CD4-positive, alpha-beta T cell treated with Interleukin-17A for 1 hour (primary cell): ENCODE measurements at regions not wholly inside any gene's neighbourhood (a gene's known extent, or its start where the extent isn't known, plus 50 kb on each side); places are given as distances from the start of the nearest gene placed in this dataset.

Experiments used
- DNase-seq: peaks from one replicate; pipeline ENCODE4 v3.0.0-alpha.2; 2020

DNA sequence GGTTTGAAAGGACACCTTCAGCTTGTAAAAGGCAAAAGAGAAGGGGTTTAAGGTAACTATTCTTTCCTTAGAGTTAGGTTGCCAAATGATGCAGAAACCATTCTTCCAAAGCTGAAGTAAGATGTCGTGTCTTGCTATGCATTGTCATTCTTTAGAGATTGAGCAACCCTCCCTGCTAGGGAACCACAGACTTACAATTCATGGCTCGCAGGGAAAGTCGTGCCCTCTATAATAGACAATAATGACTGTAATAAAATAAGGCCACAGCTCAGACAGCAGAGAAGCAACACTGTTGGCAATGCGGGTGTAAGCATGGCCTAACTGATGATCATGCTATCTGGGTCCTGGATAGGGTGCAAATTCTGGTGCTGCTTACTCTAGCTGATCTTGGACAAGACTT lies 129.6 kb upstream of the CDH13 start:
- no peak for DNase-seq

DNA sequence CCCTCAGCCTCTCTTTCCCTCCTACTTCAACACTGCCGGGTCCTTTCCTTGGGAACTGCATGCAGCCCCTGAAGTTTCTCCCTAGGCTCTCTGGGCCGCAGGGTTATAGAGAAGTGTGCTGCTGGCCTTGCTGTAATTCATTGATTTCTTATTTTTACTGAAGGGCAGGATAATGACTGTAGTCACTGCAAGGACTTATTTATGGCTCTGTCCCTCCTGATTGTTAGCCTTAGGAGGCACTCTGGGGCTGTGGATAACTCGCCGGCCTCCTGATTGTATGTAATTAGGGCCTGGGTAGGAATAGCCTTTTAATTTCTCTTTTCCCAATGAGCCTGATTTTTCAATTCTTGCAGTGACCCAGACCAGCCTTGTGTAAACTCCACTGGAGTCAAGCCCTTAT lies 138.3 kb upstream of the CDH13 start:
- DNase-seq, result no peak

DNA sequence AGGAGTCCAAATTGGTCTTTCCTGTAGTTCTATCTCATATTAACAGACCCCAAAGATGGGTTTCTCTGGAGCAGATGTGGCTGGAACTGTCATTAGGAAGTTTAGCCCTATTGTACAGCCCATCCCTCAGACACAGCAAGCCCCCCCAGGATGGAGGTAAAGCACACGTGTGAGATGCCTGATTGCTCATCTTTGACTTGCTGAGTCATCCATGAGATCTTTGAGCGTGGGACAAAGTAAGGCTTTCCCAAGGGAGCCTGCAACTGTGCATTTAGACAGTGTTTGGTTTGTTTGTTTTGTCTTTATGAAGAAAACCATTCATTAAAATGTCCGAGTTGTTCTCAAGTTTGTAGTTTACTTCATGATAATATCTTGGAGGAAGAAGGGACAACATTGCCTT lies 145.3 kb upstream of the CDH13 start:
- no peak for DNase-seq

DNA sequence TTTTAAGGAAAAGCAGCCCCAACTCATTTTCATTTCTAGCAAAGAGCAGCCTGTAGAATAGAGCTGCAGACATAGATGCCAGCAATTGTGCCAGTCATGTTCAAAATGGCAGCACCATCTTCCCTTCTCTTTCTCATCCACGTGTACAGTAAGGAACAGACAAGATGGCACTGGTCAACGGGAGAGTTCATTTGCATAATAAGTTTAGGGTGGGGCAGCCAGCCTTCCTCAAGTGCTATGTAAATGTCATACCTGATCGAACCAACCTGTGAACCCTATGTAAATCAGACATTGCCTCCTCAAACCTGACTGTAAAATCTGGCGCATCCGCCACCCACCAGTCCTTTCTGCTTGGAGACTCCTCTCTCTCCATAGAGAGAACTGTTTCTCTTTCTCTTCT lies 150.0 kb upstream of the CDH13 start:
- no peak for DNase-seq

DNA sequence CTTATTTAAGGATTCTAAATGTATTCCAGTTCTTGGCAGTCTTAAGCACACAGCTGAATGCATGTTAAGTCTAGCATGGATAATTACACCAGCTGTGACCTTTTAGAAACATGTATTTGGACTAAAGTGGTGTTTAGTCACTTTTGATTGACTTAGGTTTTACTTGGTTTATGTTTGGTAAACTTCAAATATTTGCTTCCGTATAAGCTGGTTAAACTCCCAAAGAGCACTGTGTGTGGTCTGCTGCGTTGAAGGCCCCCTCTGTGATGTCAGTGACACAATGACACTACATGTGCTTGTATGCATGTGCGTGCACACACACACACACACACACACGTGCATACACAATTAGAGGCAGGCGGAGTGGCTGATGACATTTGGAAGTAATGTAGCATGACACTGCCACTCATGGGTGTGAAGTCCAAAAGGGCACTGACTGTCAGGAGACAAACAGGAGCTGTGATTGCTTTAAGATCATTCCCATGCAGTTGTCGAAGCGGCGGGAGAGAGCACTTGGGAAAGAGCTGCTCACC lies 156.1 kb upstream of the CDH13 start:
- DNase-seq, result no peak

DNA sequence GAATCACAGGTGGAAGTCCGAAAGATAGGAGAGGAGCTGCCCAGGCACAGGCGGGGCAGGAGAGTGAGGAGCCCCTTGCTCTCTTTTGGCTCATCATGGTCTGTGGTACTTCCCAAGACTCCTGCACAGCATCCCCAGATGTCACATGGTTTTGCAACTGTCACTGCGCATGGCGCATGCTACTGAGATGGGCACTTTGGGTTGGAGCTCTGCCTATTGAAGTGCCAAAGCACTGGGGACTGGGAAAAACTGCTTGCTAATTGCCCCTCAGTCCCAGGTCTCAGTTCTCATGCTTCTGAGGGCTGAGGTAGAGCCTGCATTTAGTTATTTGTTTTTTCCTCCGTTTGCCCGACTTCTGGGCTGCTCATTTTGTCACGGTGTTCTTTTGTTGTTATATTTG lies 156.8 kb upstream of the CDH13 start:
- DNase-seq, result no peak

DNA sequence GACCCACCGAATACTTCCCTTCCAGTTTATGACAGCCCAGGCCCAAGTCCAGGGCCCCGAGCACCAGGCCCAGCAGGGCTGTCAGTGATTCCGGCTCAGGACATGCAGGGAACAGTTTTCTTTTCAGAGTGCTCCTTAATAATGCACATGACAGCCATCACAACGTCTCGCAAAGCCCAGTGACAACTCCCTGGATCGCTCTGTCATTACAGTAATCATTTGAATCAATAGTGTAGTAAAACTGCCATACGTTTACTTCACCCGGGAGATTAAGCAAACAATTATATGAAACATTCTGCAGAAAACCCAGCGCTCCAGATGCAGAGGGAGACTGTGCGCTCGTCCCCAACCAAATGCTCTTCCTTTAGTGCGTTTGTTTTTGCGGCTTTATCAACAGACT lies 162.6 kb upstream of the CDH13 start:
- no peak for DNase-seq

DNA sequence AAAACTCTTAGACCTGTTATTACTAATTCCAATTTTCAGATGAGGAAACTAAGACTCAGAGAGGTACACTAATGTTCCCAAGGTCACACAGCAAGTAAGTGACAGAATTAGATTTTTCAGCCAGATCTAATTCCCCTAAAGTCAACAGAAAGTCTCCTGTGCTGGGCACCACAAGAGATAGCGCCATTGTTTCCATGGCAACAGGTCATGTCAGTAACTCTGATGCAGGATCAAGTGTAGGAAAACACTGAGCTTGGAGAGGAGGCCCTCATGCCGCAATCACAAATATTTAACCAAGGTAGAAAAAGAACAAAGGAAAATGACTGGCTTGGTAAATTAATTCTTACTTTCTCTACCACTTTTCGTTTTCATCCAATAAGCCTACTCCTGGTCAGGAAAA lies 166.0 kb upstream of the CDH13 start:
- no peak for DNase-seq

DNA sequence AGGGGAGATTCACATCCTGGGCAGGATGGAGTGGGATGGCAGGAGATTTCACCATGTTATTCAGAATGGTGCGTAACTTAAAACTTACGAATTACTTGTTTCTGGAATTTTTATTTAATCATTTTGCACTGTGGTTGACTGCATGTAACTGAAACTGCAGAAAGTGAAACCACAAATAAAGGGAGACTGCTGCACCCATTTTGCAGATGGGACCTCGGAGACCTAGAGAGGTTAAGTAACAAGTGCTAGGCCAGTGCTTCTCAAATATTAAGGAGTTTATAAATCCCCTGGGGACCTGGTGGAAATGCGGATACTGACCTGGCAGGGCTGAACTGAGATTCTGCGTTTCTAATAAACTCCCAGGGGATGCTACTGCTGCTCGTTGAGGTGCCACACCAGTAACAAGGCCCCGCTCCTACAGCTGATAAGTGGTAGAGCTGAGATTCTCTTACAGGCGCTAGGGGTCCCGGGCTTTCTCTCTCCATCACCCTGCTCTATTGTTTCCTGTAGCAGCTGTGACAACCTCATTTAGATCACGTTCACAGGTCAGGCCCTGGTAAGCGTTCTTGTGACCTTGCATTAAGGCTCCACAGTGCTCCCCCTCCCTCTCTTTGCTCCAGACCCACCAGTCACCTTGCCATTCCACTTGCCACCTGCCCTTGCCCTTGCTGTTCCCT lies 167.1 kb upstream of the CDH13 start:
- DNase-seq, result no peak

DNA sequence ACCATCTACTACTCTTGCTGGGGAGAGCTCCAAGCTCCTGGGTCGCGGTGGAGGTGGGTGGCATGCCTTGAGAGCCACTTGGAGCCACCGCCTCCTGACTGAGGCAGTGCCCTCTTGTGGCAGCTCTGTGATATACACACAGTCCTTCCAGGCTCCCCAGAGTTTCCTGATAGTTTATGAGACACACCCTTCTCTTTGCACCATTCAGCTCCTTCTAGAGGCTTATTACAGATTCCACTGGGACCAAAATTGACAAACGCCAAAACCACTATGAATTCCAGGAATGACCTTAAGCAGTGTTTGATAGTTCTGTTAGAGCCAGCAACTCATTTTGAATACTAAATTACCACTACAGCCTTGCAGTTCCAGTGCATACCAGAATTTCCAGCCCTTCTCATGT lies 170.1 kb upstream of the CDH13 start:
- peak; percentile 44 for DNase-seq

DNA sequence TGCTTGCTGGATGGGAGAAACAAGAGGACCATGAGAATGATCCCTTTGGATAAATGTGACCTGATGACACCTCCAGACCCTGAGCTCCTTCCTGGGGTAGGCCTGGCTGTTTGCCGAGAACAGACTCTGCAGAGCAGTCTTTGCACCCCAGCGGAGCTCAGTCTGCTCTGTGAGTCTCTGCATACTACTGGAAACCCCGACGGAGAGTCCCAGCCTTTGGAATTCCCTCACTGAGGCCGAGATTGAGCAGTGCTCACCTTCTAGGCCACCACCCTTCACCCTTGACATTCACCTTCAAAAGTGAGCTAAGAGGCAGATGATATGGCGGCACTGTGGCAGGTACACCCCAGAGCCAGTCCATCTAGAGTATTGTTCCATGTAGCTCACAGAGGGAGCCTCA lies 172.2 kb upstream of the CDH13 start:
- DNase-seq, result no peak

DNA sequence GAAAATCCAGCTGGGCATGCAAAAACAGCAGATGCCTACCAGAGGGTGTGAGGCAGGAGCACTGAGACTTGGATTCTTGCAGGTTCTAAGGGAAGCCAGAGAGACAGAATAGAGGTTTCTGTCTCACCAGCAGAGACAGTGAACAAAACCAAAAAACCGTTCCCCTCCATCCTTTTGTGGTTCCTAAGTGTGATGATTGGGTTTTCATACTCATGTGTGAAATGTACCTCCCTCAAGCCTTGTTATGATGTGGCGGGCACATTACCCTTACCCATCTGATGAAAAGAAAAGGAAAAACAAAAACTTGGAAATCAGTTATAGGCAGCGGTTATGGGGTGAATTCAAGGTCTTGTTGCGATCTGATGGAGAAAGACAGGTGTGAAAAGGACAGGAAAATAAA lies 172.6 kb upstream of the CDH13 start:
- no peak for DNase-seq

DNA sequence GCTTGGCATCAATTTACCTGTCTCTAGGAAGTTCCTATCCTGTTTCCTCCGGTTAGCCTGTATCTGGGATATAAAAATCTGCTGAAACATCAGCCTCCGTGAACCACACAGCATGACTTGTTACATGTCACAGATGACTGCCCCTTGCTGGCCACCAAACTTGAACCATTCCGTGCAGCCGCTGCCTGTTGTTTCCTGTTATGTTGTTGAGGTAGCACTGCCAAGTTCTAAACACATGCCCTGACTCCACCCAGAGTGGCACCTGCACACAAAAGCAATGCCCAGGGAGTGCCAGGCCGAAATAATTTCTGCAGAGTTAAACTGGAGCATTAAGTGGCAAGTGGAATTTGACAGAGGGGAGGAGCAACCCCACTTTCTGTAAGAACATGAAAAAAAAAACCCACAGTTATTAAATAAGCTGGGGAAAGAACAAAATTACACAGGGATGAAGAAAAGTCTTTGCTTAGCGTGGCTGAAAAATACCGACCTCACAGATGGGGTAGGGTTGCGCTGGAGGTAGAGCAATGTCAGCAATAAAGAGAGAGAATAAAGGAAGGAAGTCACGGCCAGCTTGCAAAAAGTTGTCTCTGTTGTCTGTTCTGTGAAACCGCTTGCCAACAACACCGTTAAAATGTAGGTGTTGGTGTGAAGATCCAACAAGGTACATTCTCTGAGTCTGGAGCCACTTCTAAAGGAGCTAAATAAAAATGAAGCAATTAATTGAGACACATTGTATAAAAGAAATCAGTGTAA lies 174.6 kb upstream of the CDH13 start:
- DNase-seq, result peak; percentile 32

DNA sequence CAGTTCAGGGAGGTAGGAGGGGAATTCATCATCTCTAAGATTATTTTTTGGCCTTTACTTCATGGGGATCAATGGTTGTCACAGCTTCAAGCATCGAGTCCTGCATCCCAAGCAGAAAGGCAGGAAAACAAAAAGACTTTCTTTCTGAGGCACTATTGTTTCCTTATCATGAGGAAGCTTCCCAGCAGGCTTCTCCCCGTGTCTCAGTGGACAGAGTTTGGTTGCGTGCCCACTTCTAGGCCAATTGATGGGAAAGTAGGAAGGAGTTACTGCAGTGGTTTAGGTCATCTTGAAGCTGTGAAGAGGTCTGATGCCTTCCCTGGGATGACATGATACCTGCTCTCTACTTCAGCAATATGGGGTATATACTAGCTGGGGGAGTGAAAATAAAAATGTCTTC lies 175.3 kb upstream of the CDH13 start:
- DNase-seq, result no peak

DNA sequence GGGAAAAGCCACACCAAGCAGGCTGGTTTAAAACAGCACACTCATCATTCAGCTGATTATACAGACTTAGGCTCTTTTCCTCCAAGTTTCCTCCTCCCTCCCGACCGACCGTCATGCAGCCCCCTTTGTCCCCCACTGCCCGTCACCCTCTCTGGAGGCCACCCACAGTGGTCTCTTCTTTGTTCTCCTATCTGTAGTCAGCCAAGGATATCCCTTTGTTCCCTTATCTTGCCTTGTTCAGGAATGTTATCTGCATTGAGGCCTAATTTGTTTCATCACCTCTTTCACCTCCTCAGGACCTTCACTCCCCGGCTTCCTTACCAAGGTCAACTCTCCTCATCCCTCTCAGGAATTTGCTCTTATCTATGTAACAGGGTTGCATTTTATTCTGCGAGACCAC lies 186.4 kb upstream of the CDH13 start:
- DNase-seq, result no peak

DNA sequence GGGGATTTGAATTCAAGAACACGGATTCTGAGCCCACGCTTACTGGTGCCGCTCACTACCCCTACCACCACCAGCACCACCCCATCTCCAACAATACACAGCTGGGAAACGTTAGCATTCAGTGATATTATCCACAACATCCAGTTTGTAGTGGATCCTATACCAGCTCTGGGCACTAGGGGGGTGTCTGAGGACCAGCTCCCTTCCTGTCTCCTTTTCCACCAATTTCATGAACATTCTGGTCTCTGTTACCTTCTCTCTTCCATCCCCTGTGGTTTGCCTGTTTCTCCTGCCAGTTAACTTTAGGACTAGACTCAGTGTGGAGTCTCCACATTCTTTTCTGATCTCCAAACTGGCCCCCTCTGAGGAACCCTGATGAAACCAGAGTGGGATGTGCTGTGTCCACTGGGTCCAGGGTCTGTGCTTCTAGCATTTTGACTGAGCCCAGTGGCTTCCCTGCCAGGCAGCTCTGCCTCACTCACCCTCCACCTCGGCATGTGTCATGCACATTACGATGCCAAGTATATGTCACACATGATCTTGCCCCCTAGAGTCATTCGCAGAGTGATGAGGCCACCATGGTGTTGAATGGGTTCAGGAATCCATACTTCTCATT lies 187.0 kb upstream of the CDH13 start:
- no peak for DNase-seq

DNA sequence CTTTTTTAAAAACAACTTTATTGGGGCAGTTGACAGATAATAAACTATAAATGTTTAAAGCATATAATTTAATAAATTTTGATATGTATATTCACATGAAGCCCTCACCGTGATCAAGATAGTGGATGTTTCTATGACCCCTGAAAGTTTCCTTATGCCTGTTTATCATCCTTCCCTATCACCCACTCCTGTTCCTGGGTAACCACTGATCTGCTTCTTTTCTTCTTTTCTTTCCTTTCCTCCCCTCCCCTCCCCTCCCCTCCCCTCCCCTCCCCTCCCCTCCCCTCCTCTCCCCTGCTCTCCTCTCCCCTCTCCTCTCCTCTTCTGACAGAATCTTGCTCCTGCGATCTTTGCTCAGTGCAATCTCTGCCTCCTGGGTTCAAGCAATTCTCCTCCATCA lies 193.7 kb upstream of the CDH13 start:
- DNase-seq, result no peak

DNA sequence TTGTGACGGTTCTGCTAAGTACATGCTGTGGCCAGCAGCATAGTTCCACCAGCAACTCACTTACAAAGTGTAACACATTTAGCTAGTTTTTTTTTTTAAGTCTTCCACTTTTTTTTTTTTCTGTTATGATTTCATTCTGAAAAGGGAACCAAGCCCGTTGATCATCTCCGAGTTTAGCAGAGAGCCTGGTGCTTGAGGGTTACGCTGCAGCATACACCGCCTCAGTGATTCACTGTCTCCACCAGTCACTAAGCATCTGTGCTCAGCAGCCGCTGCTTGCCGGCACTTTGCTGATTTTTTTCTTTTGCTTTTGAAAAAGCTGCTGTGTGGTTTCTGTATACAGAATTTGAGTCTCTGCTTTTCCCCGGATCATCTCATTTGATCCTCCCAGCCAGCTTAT lies 194.5 kb upstream of the CDH13 start:
- peak; percentile 4 for DNase-seq

DNA sequence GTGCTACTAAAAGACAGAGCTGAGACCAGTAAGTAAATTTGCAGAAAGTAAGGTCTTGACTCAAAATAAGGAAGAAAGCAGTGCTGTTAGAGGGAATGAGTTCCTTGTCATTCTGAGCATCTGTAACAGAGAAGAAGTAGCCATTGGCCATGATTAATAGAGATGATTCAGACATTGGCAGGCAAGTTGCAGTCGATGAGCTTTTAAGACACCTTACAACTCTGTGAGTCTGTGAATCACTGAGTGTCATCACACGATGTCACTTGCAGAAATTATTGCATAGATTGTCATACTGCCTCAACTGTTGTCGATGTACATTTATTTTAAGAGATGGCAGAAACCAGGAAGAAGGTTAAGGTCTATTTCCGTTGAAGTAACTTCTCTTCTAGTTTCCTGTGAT lies 201.1 kb upstream of the CDH13 start:
- no peak for DNase-seq

DNA sequence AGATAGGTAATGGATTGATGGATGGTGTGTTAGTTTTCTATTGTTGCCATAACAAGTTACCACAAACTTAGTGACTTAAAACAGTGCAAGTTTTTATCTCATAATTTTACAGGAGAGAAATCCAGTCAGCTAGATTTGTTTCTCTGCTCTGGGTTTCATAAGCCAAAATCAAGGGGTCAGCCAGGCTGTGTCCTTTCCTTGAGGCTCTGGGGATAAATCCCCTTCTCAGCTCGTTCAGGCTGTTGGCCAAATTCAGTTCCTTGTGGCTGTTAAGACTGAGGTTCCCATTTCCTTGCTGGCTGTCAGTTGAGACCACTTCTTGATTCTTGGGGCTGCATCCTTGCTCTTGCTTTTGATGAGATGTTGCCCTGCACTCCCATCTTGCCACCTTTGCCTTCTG lies 204.9 kb upstream of the CDH13 start:
- DNase-seq, result no peak

DNA sequence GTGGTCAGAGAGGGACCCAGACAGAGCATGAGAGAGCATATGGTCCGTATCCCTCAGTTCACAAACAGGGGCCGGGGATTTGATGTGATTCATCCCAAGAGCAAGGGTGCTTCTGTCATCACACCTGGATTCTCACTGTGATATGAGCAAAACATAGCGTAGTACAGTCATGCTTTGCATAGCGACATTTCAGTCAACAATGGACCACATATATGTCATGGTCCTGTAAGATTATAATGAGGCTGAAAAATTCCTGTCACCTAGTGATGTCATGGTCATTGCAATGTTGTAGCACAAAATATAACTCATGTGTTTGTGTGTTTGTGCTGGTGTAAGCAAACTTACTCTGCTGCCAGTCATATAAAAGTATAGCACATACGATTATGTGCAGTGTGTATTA lies 207.4 kb upstream of the CDH13 start:
- no peak for DNase-seq

DNA sequence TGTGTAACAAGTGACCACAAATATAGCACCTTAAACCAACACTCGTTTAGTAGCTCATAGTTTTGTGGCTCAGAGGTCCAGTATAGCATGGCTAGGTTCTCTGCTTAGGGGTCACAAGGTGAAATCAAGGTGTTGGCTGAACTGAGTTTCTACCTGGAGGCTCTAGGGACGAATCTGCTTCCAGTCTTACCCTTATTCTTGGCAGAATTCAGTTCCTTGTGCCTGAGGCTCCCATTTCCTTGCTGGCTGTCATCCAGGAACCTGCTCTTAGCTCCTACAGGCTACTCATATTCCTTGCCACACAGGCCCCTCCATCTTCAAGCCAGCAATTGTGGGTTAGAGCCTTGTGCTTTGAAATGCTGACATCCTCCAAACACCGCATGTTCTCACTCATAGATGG lies 212.3 kb upstream of the CDH13 start:
- no peak for DNase-seq

DNA sequence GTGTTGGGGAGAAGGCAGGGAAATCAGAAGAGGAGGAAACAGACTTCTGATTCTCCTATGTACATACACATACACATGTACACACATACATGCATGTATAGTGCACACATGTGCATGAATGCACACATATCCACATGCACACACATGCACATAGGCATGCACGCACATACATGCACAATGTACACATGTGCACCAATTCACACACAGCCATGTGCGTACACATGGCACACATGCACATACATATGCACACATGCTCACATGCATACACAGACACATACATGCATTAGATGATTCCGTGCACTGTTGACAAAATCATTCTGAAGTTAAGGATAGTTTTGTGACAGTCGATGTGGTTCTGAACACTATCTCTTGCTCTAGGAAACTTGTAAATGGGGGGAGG lies 214.0 kb upstream of the CDH13 start:
- no peak for DNase-seq

DNA sequence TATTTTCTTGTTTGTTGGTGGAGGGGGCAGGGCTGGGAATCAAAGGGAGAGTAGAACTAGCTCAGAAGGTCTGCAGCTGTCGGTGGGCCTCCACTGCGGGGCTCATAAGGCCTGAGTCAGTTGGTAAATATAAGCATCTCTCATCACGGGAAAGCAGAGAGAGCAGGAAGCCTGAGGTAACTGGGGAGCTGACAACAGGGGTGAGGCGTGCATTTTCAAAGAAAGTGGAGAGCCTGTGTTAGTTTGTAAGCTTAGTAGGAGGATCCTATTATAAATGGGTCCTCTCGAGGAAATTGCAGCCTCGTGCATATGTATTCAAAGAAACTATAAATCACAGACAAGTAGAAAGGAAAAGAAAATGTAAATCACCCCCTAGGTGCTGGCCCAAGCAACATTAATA lies 221.0 kb upstream of the CDH13 start:
- no peak for DNase-seq
